K562 (cell line): ENCODE measurements at regions not wholly inside any gene's neighbourhood (a gene's known extent, or its start where the extent isn't known, plus 50 kb on each side); places are given as distances from the start of the nearest gene placed in this dataset.

ENCODE experiments used
- ATAC-seq: fragments of 200-7000 bp; cut with Tn5 transposase; 3 replicates; pipeline ENCODE4 v1.9.1; 2020; ENCODE audit warnings: moderate library complexity
- BruUV-seq: library from RNA; stranded (reverse); fragments of 400-500 nt; replicated peaks from 2 replicates; lab custom pipeline; 2021; lab: Mats Ljungman, UMichigan
- CTCF ChIA-PET: fragments of 300-600 bp; formaldehyde crosslinking; extraction: SDS; loops from one replicate; lab custom pipeline; 2021; ENCODE audit warnings: low intra/inter-chr PET ratio; lab: Yijun Ruan, JAX
- POLR2A ChIA-PET: fragments of 300-600, 350-650 bp; sonication (Branson Sonifier 250); formaldehyde crosslinking; extraction: SDS; loops from one replicate; lab custom pipeline; 2021; ENCODE audit warnings: antibody characterized with exemption, inconsistent platforms; lab: Yijun Ruan, JAX
- DNase-seq, 4 experiments: peaks; one replicate each; pipeline versions ENCODE4 v3.0.0 to v3.0.0-alpha.2; 2011 to 2018; ENCODE audit warnings: low spot score in 3 of 4, mixed read lengths in 3 of 4; ENCODE audit errors: extremely low read depth in 1 of 4
- FAIRE-seq: peaks from 2 replicates; lab custom pipeline; 2011; peaks lifted over from hg19 to GRCh38; lab: Jason Lieb, UNC
- H2AFZ ChIP-seq: 2 replicates; pipeline ENCODE4 v1.6.0; 2011; ENCODE audit warnings: low read depth, low read length, control low read depth, inconsistent platforms
- H3K27ac ChIP-seq: fragments of 200-600 bp; 3 replicates; pipeline ENCODE4 v1.8.0; 2011; ENCODE audit warnings: low read depth, mild to moderate bottlenecking, control low read depth, inconsistent platforms, low read length, moderate library complexity, mixed read lengths; ENCODE audit errors: extremely low read depth
- H3K27me3 ChIP-seq, 2 experiments: fragments of 300-600 bp in 1 of 2; 2 replicates in 1 of 2; 3 replicates in 1 of 2; pipeline versions ENCODE4 v1.6.0 to v1.8.0; 2011; ENCODE audit warnings: inconsistent platforms in 2 of 2, low read length in 2 of 2, mild to moderate bottlenecking in 1 of 2, mixed read lengths in 1 of 2, moderate library complexity in 1 of 2; ENCODE audit not compliant: control insufficient read depth in 2 of 2, insufficient read depth in 2 of 2
- H3K36me3 ChIP-seq: fragments of 300-600 bp; 3 replicates; pipeline ENCODE4 v1.8.0; 2011; ENCODE audit warnings: mild to moderate bottlenecking, low read length, inconsistent platforms; ENCODE audit not compliant: control insufficient read depth, insufficient read depth
- H3K4me1 ChIP-seq, 2 experiments: fragments of 200-600 bp in 1 of 2; replicated peaks in 1 of 2; 2 replicates in 1 of 2; 3 replicates in 1 of 2; pipeline versions ENCODE4 v1.5.1 to v1.8.0; 2011; ENCODE audit warnings: inconsistent platforms in 2 of 2, low read length in 2 of 2, mild to moderate bottlenecking in 1 of 2, mixed read lengths in 1 of 2, moderate library complexity in 1 of 2; ENCODE audit not compliant: control insufficient read depth in 2 of 2, insufficient read depth in 2 of 2
- H3K4me2 ChIP-seq: 2 replicates; pipeline ENCODE4 v1.6.1; 2011; ENCODE audit warnings: low read length, control low read depth, inconsistent platforms, mixed read lengths; ENCODE audit not compliant: insufficient read depth
- H3K4me3 ChIP-seq: fragments of 200-600 bp; sonication (generic), shearing (Covaris generic); 2 replicates; pipeline ENCODE4 v1.5.1; 2016; ENCODE audit warnings: control low read depth, inconsistent platforms
- H3K79me2 ChIP-seq: fragments of 200-600 bp; 3 replicates; pipeline ENCODE4 v1.8.0; 2011; ENCODE audit warnings: low read length, inconsistent platforms; ENCODE audit not compliant: control insufficient read depth, insufficient read depth
- H3K9ac ChIP-seq, 2 experiments: 2 replicates each; pipeline versions ENCODE4 v1.6.0 to v1.6.1; 2011; ENCODE audit warnings: low read depth in 2 of 2, low read length in 2 of 2, control low read depth in 1 of 2, inconsistent platforms in 1 of 2, mild to moderate bottlenecking in 1 of 2, mixed read lengths in 1 of 2; ENCODE audit not compliant: insufficient read depth in 1 of 2
- H3K9me1 ChIP-seq: one replicate; pipeline ENCODE4 v1.6.0; 2011; ENCODE audit warnings: inconsistent platforms, mild to moderate bottlenecking, low read length, moderate library complexity; ENCODE audit not compliant: control insufficient read depth, insufficient read depth
- H3K9me3 ChIP-seq: replicated peaks from 2 replicates; pipeline ENCODE4 v1.5.1; 2011; ENCODE audit warnings: low read depth, low read length, inconsistent platforms; ENCODE audit not compliant: control insufficient read depth, insufficient read depth
- H4K20me1 ChIP-seq: replicated peaks from 2 replicates; pipeline ENCODE4 v1.6.1; 2011; ENCODE audit warnings: low read length, inconsistent platforms, mixed read lengths; ENCODE audit not compliant: control insufficient read depth, insufficient read depth
- ARID3A ChIP-seq: IDR thresholded peaks from 2 replicates; pipeline ENCODE4 v1.6.1; 2012; ENCODE audit warnings: low read depth, low read length, improper control_type of control experiment, borderline replicate concordance
- EHMT2 ChIP-seq: fragments of 450-650 bp; IDR thresholded peaks from 2 replicates; pipeline ENCODE4 v1.6.1; 2018; ENCODE audit warnings: antibody characterized with exemption
- HES1 ChIP-seq: fragments of 450-650 bp; IDR thresholded peaks from 2 replicates; pipeline ENCODE4 v1.6.1; 2016; ENCODE audit warnings: low read depth, mild to moderate bottlenecking, moderate library complexity
- REST ChIP-seq, 2 experiments: fragments of 450-650 bp; formaldehyde crosslinking in 1 of 2; IDR thresholded peaks; 2 replicates each; pipeline versions ENCODE4 v1.4.0 to v1.6.1; 2014 to 2020; ENCODE audit warnings: mild to moderate bottlenecking in 2 of 2, borderline replicate concordance in 1 of 2, low read depth in 1 of 2
- WGBS: fragments of 100-300 bp; shearing (Covaris generic); methylation state at CpG from one replicate; pipeline ENCODE4 v1.1.6; 2016; ENCODE audit warnings: low coverage, mixed read lengths; ENCODE audit not compliant: insufficient coverage; ENCODE audit errors: missing lambda C conversion rate; 5-methylcytosine and 5-hydroxymethylcytosine counted together
- in situ Hi-C: fragments of 300-500 bp; cut with MboI; formaldehyde crosslinking; loops from 4 replicates; pipeline ENCODE4 v1.15.0; 2018; ENCODE audit warnings: inconsistent platforms, mixed read lengths
- intact Hi-C: fragments of 100-400 bp; cut with micrococcal nuclease; formaldehyde crosslinking; loops from 2 replicates; pipeline ENCODE4 v1.14.2; 2022

- TF ChIP-seq ARID3A, result no peak
Measured at GRCh38 chr1:209143916-209144315, 439.6 kb upstream of the CAMK1G start (continued).

- H3K9ac ChIP-seq, result no peak overlapping the region
- in situ Hi-C loops, result no loop called here
- no peak for TF ChIP-seq HES1
- peak; percentile 86 for TF ChIP-seq REST (IDR thresholded peaks at IDR 0.05; ENCODE audit: borderline replicate concordance)
- no peak for TF ChIP-seq REST (CRISPR knock-in tag; IDR thresholded peaks at IDR 0.05; ENCODE audit: low read depth)
- peak; percentile 81 for TF ChIP-seq EHMT2
- no peaks in the 10 kb centered on the region for H3K36me3 ChIP-seq
- H2AFZ ChIP-seq, result no peak overlapping the region
- POLR2A ChIA-PET, result no interaction called here
- H3K4me2 ChIP-seq, result no peak overlapping the region
- CTCF ChIA-PET, result no interaction called here
- H3K9me3 ChIP-seq, result no peaks in the 10 kb centered on the region
- no peaks in the 10 kb centered on the region for H3K4me1 ChIP-seq
- no peak overlapping the region for H3K4me3 ChIP-seq
- no peaks in the 10 kb centered on the region for H4K20me1 ChIP-seq
- WGBS, result 2% methylated on average over 3 of the region's 3 CpGs
- intact Hi-C loops, result no loop called here
- no peak overlapping the region for H3K27ac ChIP-seq
- FAIRE-seq (no peak), DNase-seq (peak in 1 of 4 experiments; percentile 15), ATAC-seq (no peak)
- H3K79me2 ChIP-seq, result no peaks in the 10 kb centered on the region
- H3K27me3 ChIP-seq, result no peaks in the 10 kb centered on the region
- H3K9me1 ChIP-seq, result no peaks in the 10 kb centered on the region
- no TSS peak for BruUV-seq
Measured at GRCh38 chr1:209150114-209150513, 433.4 kb upstream of the CAMK1G start.
